Vagina (tissue), 2 donors: ENCODE measurements at regions not wholly inside any gene's neighbourhood (a gene's known extent, or its start where the extent isn't known, plus 50 kb on each side); places are given as distances from the start of the nearest gene placed in this dataset.

Experiments used
- CTCF ChIP-seq, 3 experiments: fragments of 450-650 bp in 2 of 3; fragments of 200-600 bp in 1 of 3; sonication (generic) in 1 of 3; IDR thresholded peaks; one replicate each; pipeline ENCODE4 v1.5.1; 2017 to 2019; ENCODE audit warnings: antibody characterized with exemption in 3 of 3, mild to moderate bottlenecking in 2 of 3, moderate library complexity in 2 of 3
- POLR2AphosphoS5 ChIP-seq, 2 donors: sonication (generic); formaldehyde crosslinking; IDR thresholded peaks; one replicate each; pipeline ENCODE4 v1.9.0; 2017; ENCODE audit warnings: antibody characterized with exemption in 2 of 2, mild to moderate bottlenecking in 2 of 2, low read depth in 1 of 2; ENCODE audit not compliant: insufficient read depth in 1 of 2

GRCh38 chr12:77535734-77536133 lies 295.0 kb upstream of the NAV3 start:
- no peak for TF ChIP-seq POLR2AphosphoS5 (IDR thresholded peaks at IDR 0.05; ENCODE audit: insufficient read depth in 1 of 2, low read depth in 1 of 2)
- no peak for TF ChIP-seq CTCF (IDR thresholded peaks at IDR 0.05)
